ENCODE measurements at regions not wholly inside any gene's neighbourhood (a gene's known extent, or its start where the extent isn't known, plus 50 kb on each side); places are given as distances from the start of the nearest gene placed in this dataset.

DNA sequence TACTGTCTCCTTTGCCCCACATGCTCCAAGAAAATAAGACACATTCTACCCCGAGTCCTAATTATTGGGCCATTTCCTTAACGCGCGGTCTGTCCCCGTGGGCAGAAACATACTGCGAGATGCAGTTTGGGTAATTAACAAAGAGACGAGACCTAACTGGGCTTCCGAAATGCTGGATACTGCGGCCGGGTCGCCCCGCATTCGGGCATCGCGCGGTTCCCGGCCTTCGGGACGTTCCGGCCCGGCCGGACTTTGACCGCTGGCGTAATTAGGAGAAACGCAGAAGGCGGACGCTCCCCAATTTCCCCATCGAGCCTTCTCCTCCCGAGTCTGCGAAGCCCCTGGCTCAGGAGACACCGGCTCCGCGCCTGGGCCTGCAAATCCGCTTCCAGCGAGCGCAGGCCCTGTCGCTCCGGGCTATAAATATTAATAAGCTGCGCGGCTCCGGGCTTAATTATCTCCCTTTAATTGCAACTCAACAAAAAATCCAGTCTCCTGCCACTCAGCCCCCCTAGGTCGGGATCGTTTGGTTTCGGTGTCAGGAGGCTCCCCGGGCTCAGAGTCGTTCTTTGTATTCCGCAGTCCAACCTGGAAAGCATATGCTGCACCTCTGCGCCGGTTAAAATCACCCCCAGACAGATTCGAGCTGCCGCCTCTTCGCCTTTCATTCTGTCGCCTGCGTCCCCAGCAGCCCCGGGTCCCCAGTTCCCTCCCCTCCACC, 131.5 kb downstream of the SPAG6 start:
- TF ChIP-seq, protein P1, sequence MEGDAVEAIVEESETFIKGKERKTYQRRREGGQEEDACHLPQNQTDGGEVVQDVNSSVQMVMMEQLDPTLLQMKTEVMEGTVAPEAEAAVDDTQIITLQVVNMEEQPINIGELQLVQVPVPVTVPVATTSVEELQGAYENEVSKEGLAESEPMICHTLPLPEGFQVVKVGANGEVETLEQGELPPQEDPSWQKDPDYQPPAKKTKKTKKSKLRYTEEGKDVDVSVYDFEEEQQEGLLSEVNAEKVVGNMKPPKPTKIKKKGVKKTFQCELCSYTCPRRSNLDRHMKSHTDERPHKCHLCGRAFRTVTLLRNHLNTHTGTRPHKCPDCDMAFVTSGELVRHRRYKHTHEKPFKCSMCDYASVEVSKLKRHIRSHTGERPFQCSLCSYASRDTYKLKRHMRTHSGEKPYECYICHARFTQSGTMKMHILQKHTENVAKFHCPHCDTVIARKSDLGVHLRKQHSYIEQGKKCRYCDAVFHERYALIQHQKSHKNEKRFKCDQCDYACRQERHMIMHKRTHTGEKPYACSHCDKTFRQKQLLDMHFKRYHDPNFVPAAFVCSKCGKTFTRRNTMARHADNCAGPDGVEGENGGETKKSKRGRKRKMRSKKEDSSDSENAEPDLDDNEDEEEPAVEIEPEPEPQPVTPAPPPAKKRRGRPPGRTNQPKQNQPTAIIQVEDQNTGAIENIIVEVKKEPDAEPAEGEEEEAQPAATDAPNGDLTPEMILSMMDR (IDR thresholded peaks at IDR 0.05): no peak
- no peak for TF ChIP-seq EP300 (IDR thresholded peaks at IDR 0.05)
- no peak for TF ChIP-seq POLR2A (IDR thresholded peaks at IDR 0.05)
- no peak for TF ChIP-seq POLR2AphosphoS5 (IDR thresholded peaks at IDR 0.05)
